ENCODE measurements at regions not wholly inside any gene's neighbourhood (a gene's known extent, or its start where the extent isn't known, plus 50 kb on each side); places are given as distances from the start of the nearest gene placed in this dataset.

DNA sequence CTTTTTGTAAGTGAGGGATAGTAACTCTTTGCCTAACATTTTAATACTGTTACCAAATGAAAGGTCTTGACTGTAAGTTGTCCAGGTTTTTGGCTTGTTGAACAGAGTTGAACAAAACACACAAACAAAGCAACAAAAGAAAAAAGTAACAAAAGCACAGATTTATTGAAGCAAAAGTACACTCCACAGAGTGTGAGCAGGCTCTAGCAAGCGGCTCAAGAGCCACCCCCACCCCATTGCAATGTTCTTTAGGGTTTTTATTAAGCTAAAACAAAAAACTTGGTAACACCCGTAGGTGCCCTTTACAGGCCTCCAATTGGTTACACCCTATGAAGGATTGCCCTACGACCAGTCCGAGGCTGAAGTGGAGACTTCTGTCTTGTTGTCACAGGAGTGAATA lies 197.4 kb upstream of the MAP3K1 start:
- DNase-seq, result no peak

GRCh38 chr5:56616454-56617160 lies 198.7 kb upstream of the MAP3K1 start:
- peak in 1 of 2 experiments; percentile 55 for DNase-seq

GRCh38 chr5:56615361-56616153 lies 199.8 kb upstream of the MAP3K1 start:
- DNase-seq, result no peak

DNA sequence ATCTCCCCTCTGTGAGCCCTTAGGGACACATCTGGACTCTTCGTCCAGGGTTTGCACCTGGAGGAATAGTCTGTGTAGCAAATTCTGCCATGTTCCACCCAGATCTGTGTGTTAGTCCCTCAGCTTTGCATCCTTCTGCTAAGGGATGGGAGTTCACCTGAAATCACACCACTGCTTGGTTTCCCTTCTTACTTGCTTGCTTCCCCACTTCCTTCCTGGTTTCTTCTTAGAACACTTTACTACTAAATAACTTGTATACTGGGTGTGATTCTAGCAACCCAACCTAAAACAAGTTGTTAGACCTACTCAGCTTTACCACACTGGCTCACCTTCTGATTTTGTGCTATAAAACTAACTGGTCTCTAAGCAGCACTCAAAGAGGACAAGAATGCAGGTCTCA lies 202.6 kb upstream of the MAP3K1 start:
- no peak for DNase-seq

DNA sequence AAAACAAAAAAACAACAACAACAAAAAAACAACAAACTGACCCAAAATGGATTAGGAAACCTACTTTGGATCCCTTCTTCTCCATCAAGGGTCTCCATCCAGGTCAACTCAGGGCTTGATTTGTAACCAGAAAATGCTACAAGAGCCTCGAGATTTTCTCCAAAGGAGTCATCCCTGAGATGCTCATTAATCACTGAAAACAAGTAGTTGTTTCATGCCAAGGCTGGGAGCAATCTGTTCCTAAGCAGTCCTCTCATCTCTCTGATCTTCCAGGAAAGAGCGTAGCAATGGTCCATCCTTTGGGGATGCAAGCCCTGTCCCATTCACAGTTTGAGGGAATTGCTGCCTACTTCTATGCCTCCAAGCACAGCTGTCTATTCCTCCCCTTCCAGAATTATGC lies 203.0 kb upstream of the MAP3K1 start:
- DNase-seq, result no peak

GRCh38 chr5:56610093-56610698 lies 205.2 kb upstream of the MAP3K1 start:
- no peak for DNase-seq

DNA sequence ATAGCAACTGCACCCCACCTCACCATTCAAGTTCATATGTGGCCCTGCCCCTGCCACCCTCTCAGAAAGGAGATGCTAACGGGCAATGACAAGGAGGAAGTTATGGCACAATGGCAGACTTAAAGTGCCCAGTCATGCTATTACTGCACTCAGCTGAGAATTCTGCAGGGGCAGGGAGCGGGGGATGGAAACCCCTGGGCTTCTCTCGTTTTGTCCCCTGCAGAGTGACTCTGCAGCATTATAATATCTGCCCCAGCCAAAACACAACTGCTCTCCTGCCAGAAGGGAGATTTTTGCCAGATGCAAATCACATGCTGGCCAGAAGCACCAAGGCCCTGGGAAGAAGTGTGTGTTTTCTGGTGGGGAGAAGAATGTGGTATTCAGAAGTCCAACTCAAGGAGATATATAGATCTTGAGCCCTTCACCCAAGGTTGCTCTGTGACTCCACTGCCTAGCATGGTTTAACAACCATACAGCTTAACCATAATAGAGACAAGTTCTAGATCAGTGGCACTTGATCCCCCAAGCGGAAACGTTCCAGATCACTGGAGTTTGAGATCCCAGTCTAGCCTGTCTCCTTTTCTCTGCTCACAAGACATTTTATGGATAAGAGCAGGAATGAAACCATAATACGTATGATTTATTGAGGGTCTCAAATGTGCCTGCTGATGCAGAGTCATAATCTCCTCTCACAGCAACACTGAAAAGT lies 207.0 kb upstream of the MAP3K1 start:
- DNase-seq, result no peak

DNA sequence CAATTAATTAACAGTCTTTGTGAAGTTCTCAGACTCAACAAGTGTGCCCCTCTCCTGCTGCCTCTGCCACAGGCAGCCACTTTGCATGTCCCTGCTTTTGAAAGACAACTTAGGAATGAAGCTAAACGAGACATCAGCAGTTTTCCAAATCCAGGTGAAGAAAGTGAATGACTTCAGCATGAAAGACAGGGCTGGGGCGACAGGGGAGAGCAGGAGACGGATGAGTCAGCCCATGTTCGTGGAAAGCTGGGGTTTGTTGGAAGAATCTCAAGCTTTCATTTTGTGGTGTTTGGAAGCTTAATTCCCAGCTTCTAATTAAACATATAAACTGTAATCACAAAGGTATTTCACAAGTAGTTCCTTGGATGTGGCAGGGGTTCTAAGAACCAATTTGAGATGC lies 207.8 kb upstream of the MAP3K1 start:
- no peak for DNase-seq

DNA sequence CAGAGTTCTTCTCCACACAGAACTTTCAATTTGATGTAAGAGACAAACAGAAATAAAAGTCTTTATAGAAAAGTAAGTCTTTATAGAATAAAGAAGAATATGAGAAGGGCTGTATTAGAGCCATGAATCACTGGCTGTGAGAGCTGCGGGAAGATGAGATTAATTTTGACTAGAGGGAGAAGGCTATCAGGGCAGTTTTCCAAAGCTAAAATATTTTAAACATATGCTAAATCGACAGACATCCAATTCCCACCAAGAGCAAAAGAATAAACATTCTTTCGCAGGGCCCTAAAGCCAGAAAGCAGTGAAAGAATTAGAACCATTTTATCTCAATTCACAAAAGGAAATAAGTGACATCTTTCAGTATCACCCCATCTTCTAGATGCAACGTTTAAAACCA lies 208.3 kb upstream of the MAP3K1 start:
- no peak for DNase-seq

- DNase-seq, result no peak
Observed at GRCh38 chr5:56606192-56606591, 209.2 kb upstream of the MAP3K1 start.

DNA sequence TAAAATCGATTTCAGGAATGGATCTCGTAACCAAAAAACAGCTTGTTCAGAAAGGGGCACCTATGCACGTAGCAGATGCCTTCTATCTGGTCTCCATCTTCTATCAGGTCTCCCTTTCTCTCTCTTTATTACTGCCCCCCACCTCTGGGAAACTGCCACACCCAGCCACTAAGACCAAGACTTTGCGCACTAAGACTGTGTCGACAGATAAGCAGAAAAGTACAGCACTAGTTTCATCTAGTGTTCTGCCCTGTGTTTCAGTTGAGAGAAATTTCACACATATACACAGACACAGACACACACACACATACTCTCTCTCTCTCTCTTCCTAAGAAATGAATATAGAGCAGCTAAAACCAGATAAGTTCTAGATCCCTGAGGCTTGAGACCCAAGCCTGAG lies 210.1 kb upstream of the MAP3K1 start:
- DNase-seq, result no peak

DNA sequence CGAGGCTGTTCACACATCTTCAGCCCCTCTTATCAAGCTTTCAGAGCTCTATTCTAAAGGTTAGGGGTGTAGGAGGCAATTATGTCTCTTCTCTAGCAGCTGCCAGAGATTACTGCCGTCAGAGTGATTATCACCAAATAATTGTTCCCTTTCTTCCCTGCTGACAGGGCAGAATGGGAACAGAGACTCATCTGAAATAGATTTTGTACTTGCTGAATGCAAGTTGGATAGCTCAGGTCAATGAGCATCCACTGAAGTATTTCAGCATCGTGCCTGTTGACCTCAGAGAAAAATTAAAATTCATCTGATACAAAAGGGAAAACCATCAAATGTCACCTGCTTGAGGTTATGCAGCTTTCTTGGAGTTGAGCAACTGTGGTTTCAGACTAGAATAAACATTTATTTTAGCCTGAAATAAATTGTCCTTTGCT lies 213.7 kb upstream of the MAP3K1 start:
- peak in 1 of 2 experiments; percentile 8 for DNase-seq

DNA sequence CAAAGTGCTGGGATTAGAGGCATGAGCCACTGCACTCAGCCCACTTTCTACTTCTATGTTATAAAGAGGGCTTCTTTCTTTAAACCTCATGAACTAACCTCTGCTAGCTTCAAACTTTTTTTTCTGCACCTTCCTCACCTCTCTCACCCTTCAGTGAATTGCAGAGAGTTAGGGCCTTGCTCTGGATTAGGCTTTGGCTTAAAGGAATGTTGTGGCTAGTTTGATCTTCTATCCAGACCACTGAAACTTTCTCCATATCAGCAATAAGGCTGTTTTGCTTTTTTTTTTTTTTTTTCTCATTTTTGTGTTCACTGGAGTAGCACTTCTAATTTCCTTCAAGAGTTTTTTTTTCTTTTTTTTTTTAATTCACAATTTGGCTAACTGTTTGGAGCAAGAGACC lies 216.4 kb upstream of the MAP3K1 start:
- DNase-seq, result no peak

DNA sequence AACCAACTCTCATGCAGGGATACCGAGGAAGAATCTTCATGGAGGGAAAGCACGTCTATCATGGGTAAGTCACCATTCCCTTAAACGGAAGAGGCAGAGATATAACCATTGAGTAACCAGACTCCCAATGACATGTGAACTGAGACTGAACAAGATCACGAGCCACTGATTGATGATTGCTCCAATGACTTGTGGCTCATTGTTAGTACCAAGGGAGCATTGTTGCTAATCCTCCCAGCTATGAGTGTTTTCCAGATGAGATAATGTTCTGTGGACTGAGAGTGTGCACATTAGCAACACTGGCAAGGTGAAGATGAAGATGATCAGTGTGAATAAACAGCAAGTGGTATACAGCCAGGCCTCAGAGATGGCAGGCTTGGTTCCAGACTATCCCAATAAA lies 219.2 kb upstream of the MAP3K1 start:
- no peak for DNase-seq

DNA sequence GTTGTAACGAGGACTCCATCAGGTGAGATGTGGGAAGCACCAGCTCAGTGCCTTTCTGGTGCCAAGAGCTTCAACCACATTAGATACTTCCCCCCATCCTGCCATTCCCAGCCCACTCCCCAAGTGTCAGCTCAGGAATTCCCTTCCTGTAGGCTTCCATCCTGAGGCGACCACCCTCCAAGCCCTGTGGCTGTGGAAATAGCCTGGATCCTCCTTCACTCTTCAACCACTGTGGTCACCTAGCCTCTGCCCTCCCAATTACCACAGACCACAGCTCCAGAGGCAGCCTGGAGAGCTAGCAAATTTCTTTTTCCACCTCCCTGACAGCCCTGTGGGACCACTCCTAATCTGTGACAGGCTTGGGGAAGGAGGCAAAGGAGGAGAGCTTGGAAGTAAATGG lies 219.8 kb upstream of the MAP3K1 start:
- no peak for DNase-seq

DNA sequence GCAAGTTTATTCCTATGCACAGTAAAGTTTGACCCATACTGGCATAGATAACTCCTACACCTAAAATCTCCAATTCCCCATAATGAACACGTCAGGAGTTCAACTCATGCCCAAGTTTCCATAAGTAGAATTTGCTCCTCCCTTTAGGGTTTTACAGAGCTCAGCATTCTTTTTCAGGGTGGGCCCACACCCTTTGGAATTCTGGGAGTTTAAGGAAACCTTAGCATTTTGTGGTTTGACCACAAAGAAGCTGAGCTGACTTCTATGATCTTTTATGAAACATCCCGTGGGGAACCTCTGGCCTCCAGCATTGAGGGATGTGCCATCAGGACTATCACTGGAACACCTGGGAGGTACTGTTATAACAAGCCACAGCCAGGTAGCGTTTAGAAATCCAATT lies 220.6 kb upstream of the MAP3K1 start:
- no peak for DNase-seq

- no peak for DNase-seq
Observed at GRCh38 chr5:56591081-56591480, 224.3 kb upstream of the MAP3K1 start.

DNA sequence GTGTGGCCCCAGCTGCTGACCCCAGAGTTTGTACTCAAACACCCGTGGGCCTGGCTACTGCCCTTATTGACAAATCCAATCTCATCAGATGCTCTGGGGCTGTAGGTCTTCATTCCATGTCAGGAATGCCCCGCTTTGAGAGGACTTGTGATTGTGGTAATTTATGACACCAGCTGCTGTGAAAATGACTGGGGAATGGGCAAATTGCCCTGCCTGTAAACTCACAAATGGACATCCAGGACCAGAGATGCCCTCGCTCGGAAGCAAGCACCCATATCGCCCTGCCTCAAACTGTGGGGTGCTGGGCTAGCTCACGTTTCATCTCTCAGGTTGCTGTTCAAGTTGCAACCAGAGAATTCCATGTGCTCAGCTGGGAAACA lies 225.9 kb upstream of the MAP3K1 start:
- DNase-seq, result peak; percentile 39 to 67

- peak; percentile 39 to 67 for DNase-seq
Observed at GRCh38 chr5:56588636-56589480, 226.5 kb upstream of the MAP3K1 start.

DNA sequence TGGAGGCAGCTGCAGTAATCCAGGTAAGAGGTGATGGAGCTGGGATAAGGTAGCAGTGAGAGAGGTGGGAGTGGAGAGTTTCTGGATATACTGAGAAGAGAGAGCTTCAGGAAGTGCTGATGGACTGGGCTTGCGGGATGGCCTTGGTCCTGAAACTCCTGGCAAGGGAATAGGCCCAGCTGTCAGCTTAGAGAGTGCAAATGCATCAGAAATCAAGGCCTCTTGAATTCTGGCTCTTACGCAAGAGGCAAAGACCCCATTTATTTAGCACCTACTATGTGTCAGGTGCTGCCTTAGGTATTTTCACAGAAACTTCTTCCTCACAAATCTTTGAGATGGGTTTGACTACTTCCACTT lies 227.2 kb upstream of the MAP3K1 start:
- DNase-seq, result no peak

DNA sequence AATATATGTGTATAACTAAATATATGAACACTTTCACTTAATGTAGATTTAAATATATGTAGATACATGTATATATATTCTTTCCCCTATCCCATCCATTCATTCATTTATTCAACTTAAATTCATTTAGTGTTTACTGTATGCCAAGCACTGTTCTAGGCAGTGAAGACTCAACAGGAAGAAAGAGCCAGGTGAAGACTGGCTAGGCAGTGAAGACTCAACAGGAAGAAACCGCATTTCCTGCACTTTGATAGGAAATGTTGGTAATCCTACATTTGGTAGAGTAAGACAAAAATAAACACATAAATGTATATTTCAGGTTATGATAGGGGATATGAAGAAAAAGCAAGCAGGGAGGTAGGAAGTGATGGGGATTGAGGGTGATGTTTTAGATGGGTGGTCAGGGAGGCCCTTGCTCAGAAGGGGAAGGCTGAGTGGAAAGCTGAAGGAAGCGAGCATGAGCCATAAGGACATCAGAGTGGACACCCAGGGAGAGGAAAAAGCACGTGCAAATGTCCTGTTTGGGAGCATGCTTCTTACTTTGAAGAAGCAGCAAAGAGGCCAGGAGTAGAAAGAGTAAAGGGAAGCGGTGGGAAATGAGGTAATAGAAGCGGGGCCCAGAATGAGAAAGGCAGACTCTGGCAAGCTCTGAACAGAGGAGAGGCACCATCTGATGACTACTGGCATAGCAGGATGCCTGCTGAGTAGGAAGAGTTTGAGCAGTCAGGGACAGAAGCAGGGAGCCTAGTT lies 227.8 kb upstream of the MAP3K1 start:
- DNase-seq, result no peak
